ENCODE measurements at regions not wholly inside any gene's neighbourhood (a gene's known extent, or its start where the extent isn't known, plus 50 kb on each side); places are given as distances from the start of the nearest gene placed in this dataset.
A peak's percentile ranks its signal among the peaks of the same experiment; 100 is the strongest.

DNA sequence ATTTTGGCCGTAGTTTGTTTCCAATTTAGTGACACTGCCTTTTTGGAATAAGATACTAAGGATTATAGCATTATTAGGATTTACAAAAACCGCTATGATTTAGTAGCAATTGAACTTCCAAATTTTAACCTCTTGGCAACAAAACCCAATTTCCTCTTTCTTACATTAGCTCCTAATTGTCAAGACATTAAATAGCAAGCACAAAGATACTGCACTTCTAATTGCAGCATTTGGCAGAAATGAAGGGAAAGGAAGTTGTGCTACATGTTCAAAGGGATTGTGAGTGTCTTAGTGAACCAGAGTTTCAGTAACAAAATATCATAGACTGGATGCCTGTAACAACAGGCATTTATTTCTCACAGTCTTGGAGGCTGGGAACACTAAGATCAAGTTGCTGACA is 99.9 kb downstream of the NUF2 start:
- intact Hi-C loops (cut with DNase I): no loop called here
- TF ChIP-seq POLR2A (IDR thresholded peaks at IDR 0.05; ENCODE audit: low read depth) (no peak), EP300 (IDR thresholded peaks at IDR 0.05) (no peak), POLR2AphosphoS5 (IDR thresholded peaks at IDR 0.05) (no peak), CTCF (IDR thresholded peaks at IDR 0.05) (no peak)
- H3K27me3 ChIP-seq: no peaks in the 10 kb centered on the region
- H3K4me3 ChIP-seq: no peak overlapping the region
- no peak for DNase-seq (ENCODE audit: extremely low spot score)
- no peaks in the 10 kb centered on the region for H3K9me3 ChIP-seq
- no peak overlapping the region for H3K27ac ChIP-seq (replicated peaks in 1 of 4)
- H3K4me1 ChIP-seq: no peaks in the 10 kb centered on the region
- WGBS: 55% methylated on average over 2 of the region's 2 CpGs
- no peaks in the 10 kb centered on the region for H3K36me3 ChIP-seq

- 92% methylated on average over 26 of the region's 27 CpGs for WGBS
- peak; percentile 83 for DNase-seq (ENCODE audit: extremely low spot score)
- H3K27ac ChIP-seq (replicated peaks in 1 of 4): no peak overlapping the region
Measured at GRCh38 chr1:163422738-163423404, 101.1 kb downstream of the NUF2 start.

GRCh38 chr1:163426505-163427251 is 104.9 kb downstream of the NUF2 start:
- Histone ChIP-seq H3K27me3 (no peaks in the 10 kb centered on the region), H3K4me1 (no peaks in the 10 kb centered on the region), H3K36me3 (no peaks in the 10 kb centered on the region), H3K9me3 (peaks cover 0 to 1% (median 0%) of the 10 kb centered on the region in 4 donors), H3K27ac (replicated peaks in 1 of 4) (no peak overlapping the region), H3K4me3 (no peak overlapping the region)
- intact Hi-C loops (cut with DNase I): no loop called here
- DNase-seq (ENCODE audit: extremely low spot score): peak; percentile 42
- WGBS: 80% methylated on average over 2 of the region's 2 CpGs
- TF ChIP-seq POLR2A (IDR thresholded peaks at IDR 0.05; ENCODE audit: low read depth) (no peak), CTCF (IDR thresholded peaks at IDR 0.05) (no peak), POLR2AphosphoS5 (IDR thresholded peaks at IDR 0.05) (no peak), EP300 (IDR thresholded peaks at IDR 0.05) (no peak)

More at GRCh38 chr1:163422738-163423404, 101.1 kb downstream of the NUF2 start:
- Histone ChIP-seq H3K4me1 (no peaks in the 10 kb centered on the region), H3K36me3 (no peaks in the 10 kb centered on the region), H3K9me3 (no peaks in the 10 kb centered on the region), H3K4me3 (no peak overlapping the region), H3K27me3 (no peaks in the 10 kb centered on the region)
- TF ChIP-seq CTCF (IDR thresholded peaks at IDR 0.05) (no peak), POLR2AphosphoS5 (IDR thresholded peaks at IDR 0.05) (no peak), POLR2A (IDR thresholded peaks at IDR 0.05; ENCODE audit: low read depth) (no peak), EP300 (IDR thresholded peaks at IDR 0.05) (no peak)
- intact Hi-C loops (cut with DNase I): no loop called here

- no peak overlapping the region for H3K27ac ChIP-seq (replicated peaks in 1 of 4)
- no peaks in the 10 kb centered on the region for H3K27me3 ChIP-seq
- no peak for TF ChIP-seq CTCF (IDR thresholded peaks at IDR 0.05)
- TF ChIP-seq EP300 (IDR thresholded peaks at IDR 0.05): no peak
- TF ChIP-seq POLR2A (IDR thresholded peaks at IDR 0.05; ENCODE audit: low read depth): no peak
- TF ChIP-seq POLR2AphosphoS5 (IDR thresholded peaks at IDR 0.05): no peak
- H3K4me3 ChIP-seq: no peak overlapping the region
- H3K36me3 ChIP-seq: no peaks in the 10 kb centered on the region
- H3K4me1 ChIP-seq: no peaks in the 10 kb centered on the region
- intact Hi-C loops (cut with DNase I): no loop called here
- H3K9me3 ChIP-seq: peaks cover 0 to 7% (median 0%) of the 10 kb centered on the region in 4 donors
- WGBS: 57% methylated on average over 3 of the region's 3 CpGs
- peak; percentile 75 for DNase-seq (ENCODE audit: extremely low spot score)
Measured at GRCh38 chr1:163427279-163427678, 105.5 kb downstream of the NUF2 start.
